Peyer's patch (tissue), 4 donors: ENCODE measurements at regions not wholly inside any gene's neighbourhood (a gene's known extent, or its start where the extent isn't known, plus 50 kb on each side); places are given as distances from the start of the nearest gene placed in this dataset.

Source experiments
- POLR2A ChIP-seq, 2 donors: fragments of 450-650 bp; IDR thresholded peaks; one replicate each; pipeline ENCODE4 v1.5.1; 2017; ENCODE audit warnings: antibody characterized with exemption in 2 of 2, mild to moderate bottlenecking in 2 of 2, moderate library complexity in 2 of 2
- TF ChIP-seq, protein P1 (sequence below), 6 experiments: fragments of 450-650 bp in 4 of 6; fragments of 200-600 bp in 2 of 6; sonication (generic) in 1 of 6; IDR thresholded peaks; one replicate each; pipeline ENCODE4 v1.5.1; 2017 to 2019; ENCODE audit warnings: antibody characterized with exemption in 6 of 6, mild to moderate bottlenecking in 3 of 6, moderate library complexity in 1 of 6

DNA sequence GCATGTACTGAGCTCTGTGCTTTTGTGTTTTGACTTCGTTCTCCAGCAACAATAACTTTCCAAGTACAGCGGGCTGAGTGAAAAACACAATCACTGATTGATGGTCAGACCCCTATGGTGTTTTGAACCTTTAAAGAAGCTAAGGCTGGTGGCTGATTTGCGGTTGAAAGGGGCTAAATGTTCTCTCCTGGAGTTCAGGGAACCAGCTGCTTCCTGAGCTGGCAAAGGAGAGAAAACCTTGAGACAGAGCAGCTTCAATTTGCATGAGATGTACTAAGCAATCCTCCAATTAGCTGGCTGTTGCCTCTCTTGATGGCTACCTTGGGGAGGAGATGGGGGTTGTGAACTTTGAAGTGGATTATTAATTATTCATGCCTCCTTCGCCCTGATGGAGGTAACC, 546.7 kb upstream of the SEL1L start:
- TF ChIP-seq, protein P1, sequence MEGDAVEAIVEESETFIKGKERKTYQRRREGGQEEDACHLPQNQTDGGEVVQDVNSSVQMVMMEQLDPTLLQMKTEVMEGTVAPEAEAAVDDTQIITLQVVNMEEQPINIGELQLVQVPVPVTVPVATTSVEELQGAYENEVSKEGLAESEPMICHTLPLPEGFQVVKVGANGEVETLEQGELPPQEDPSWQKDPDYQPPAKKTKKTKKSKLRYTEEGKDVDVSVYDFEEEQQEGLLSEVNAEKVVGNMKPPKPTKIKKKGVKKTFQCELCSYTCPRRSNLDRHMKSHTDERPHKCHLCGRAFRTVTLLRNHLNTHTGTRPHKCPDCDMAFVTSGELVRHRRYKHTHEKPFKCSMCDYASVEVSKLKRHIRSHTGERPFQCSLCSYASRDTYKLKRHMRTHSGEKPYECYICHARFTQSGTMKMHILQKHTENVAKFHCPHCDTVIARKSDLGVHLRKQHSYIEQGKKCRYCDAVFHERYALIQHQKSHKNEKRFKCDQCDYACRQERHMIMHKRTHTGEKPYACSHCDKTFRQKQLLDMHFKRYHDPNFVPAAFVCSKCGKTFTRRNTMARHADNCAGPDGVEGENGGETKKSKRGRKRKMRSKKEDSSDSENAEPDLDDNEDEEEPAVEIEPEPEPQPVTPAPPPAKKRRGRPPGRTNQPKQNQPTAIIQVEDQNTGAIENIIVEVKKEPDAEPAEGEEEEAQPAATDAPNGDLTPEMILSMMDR (IDR thresholded peaks at IDR 0.05): no peak
- TF ChIP-seq POLR2A (IDR thresholded peaks at IDR 0.05): no peak
